M059J (cell line): ENCODE measurements at regions not wholly inside any gene's neighbourhood (a gene's known extent, or its start where the extent isn't known, plus 50 kb on each side); places are given as distances from the start of the nearest gene placed in this dataset.
A peak's percentile ranks its signal among the peaks of the same experiment; 100 is the strongest.

ENCODE experiments used
- DNase-seq: peaks from one replicate; pipeline ENCODE4 v3.0.0-alpha.2; 2012; ENCODE audit warnings: low read depth

DNA sequence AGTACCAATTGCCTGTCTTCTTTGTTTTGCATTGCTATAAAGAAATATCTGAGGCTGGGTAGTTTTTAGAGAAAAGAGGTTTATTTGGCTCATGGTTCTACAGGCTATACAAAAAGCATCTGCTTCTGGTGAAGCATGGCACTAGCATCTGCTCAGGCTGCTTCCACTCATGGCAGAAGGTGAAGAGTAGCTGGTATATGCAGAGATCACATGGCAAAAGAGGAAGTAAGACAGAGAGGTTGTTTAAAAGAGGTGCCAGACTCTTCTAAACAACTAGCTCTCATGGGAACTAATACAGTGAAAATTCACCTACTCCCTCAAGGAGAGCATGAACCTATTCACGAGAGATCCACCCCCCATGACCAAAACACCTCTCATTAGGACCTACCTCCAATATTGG is 56.7 kb upstream of the GUCA2B start:
- no peak for DNase-seq

DNA sequence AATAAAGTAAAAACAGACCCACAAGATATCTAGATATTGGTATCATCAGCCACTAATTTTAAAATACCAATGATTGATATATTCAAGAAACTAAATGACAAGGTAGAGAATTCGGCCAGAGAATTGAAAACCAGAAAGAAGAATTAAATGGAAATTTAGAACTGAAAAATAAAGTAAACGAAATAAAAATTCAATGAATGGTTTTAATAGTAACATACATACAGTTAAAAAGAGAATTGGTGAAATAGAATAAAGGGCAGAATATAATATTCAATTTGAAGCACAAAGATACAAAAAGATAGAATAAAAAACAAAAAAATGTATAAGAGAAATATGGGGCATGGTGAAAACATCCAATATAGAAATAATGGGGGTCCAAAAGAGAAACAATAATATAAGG is 64.0 kb upstream of the GUCA2B start:
- DNase-seq = no peak

DNA sequence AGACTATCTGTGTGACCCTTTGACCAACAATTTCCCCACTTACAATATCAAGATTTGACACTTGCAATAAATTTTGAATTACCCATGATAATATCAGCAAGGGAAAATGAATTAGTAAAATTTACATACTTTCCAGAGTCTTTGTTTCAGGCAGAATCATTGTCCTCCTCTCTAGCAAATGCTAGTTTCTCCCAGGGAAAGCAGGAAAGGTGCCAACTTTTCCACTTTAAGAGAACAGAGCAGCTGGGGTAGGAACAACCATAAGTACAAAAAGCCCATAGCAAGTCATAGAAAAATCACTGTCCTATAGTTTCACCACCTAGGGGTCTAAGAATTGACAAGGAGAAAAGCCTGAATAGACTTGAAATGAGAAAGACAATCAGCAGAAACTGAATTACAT is 67.1 kb upstream of the GUCA2B start:
- DNase-seq = no peak

DNA sequence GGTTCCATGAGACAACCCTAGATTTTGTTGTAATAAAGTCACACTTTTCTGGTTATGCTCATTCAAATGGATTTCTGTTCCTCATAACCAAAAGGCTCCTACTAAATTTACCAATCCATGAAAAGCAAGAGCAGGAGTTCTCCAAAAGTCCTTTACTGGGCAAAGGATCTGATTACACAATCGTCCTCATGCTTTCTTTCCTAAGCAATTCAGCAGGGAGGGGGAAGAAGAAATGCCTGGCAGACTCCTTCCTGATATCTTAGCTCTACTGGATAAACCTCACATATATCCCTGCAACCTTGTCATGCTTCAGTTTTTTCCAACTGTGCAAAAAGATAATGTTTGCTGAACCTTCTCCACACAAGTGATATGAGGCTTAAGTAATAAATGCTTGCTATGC is 67.6 kb upstream of the GUCA2B start:
- peak; percentile 21 for DNase-seq

DNA sequence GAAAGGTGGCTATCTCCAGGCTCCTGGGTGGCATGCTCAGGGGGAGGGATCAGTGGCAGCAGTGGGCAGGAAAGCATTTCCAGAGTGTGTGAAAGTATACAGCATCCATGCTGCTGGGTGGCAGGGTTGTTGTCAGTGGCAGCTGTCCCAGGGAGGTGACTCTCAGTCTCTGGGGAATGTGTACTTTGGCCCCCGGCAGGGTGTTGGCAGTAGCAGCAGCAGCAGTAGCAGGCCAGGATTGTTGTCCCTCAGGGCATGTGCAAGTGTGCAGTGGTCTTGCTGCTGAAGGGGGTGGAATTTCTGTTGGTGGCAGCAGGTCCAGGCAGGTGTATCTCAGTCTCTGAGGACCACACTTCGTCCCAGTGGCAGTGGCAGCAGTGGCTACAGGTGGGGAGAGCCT is 71.7 kb upstream of the GUCA2B start:
- DNase-seq = peak; percentile 17

DNA sequence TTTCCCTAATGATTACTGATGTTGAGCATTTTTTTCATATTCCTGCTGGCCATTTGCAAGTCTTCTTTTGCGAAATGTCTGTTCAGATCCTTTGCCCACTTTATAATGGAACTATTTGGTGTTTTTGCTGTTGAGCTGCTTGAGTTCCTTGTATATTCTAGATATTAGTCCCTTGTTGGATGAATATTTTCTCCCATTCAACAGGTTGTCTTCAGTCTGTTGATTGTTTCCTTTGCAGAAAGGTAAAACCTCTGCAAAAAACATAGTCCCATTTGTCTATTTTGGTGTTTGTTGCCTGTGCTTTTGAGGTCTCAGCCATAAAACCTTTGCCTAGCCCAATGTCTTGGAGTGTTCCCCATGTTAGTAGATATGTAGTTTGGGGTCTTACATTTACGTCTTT is 78.0 kb upstream of the GUCA2B start:
- no peak for DNase-seq

DNA sequence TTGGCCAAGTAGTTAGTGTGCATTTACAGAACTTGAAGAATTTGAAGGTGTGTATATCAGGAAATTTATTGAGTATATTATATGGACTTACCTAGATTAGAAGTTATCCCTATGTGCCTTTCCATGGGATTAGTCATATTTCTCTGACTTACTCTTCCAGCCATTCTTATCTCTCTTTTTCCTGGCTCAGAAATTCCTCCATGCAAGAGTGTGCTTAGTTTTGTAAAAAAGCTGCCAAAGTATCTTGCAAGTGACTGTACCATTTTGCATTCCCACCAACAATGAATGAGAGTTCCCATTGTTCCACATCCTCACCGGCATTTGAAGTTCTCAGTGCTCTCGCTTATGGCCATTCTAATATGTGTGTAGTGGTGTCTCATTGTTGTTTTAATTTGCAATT is 82.2 kb upstream of the GUCA2B start:
- DNase-seq = no peak

DNA sequence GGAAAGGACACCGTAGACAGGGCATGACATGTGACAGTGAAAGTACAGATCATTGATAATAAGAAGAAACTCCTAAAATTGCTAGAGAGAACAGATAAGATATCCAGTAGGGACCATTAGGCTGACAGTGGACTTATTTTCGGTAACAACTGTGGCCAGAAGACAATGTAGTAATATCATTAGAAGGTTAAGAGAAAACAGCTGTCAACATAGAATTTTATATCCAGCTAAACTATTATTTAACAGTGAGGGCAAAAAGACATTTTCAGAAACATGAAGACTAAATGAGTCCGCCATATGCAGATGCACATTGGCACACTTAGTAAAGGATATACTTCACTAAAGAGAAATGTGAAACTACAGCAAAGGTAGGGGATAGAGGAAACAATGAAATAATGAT is 95.4 kb upstream of the GUCA2B start:
- DNase-seq = no peak

DNA sequence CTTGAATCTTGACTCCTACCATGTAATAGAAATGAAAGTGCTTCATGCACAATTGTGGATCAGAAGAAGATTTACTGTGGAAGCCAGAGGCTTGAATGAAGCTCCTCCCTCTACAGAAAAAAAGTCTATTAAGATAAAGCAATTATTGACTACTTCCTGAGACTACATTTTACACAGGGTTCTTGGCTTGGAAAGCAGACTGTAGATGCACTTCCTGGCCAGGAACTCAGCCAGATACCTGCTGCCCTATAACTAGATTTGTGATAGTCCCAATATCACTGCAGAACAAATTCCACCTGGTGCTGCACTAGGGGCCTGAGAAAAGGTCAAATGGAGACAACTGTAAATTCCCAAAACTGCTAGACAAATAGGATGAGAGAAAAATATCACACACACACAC is 96.8 kb upstream of the GUCA2B start:
- DNase-seq = no peak

DNA sequence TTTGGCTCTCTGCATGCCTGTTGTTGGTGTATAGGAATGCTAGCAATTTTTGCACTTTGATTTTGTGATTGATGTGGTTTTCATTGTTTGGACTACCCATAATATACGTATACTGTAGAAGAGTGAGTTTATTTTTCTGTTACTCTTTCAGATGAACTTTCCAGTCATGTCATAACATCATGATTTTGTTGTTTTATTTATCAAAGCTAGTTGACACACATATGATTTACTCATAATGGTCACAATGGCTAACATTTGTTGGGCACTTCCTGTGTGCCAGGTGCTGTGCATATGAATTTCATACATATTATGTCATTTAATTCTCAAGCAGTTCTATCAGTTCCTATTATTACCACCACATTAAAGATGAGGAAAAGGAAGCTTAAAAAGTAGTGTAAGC is 98.1 kb upstream of the GUCA2B start:
- DNase-seq = peak; percentile 40

DNA sequence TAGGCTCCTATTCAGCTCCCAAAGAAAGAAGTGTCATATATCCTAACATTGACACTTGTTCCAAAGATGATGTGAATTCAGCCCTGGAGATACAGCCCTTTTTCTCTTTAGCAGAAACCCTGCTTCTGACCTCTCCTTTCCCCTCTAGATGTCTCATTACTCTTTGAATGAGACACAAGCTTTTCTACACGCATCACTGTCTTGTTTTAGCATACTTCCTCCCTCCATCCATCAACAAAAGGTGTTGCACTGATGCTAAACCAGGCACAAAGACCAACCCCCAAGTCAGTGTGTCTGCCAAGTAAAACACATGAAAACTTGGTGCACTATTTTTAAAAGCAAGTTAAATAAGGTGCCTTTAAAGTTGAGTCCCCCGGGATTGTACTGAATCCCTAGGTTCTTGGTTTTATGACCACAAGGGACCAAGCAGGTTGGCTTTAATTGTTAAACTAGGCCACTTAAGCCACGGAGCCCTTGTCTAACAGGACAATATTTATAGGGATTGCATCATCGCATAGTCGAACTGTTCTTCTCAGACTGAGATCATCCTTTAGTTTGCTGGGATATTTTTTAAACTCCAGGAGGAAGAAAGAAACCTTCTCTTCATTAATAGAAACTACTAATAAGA is 101.0 kb upstream of the GUCA2B start:
- DNase-seq = peak; percentile 17

DNA sequence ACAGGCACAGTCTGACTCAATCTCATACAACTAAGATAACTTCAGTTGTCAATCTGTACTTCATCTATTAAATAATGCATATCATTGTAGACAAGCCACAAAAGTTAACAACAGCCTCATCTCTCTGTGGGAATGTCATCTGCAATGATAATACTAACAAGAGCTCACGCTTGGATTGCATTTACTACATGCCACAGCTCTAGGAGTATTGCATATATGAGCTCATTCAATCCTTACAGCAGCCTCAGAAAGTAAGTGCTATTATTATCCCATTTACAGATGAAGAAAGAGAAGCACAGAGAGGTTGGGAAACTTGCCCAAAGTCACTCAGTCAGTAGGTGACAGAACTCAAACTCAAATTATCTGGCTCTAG is 105.7 kb upstream of the GUCA2B start:
- no peak for DNase-seq

DNA sequence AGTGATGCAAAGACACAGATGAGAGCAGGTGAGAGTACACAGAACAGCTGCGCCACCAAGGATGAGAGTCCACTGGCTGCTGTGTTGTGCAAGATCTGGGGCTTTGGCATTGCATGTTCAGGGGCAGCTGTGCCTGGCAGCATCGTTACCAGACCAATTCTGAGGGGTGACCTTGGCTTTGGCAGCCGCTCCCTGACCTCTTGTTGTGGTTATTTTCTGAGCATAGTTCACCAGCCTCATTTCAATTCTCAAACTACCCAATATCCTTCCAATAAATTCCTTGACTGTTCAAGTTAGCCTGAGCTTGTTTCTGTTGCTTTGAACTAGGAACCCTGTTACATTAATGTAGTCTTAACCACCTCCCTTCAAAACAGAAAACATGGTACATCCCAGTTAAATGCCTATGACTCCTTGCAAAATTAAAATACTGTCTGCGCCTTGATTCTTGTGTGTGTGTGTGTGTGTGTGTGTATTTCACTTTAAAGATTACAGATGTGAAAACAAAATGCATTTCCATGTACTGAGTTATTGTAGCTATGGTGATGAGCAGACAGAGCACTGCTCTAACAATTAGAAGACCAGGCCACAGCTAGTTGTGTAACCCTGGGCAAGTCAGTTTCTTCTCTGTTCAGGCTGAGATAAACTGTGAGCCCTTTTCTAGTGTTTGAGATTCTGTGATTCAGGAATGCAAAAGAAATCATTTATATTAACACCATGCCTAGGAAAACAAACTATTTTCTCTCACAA is 106.3 kb upstream of the GUCA2B start:
- no peak for DNase-seq

DNA sequence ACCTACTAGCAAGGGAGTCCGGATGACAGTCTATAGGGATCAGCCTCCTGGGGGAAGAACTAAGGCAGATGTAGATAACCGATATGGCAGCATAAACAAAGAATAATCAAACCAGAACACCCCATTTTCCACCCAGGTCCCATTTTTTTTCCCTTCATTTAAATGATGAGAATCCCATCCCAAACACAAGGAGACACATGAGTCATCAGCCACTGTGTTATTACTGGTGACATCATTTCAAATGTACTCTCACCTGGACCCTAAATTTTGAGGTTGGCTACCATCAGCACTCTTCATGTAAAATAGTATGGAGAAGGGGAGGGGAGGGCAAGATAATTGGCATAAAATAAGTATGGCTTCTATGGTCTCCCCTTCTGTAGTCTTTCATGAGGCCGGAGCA is 108.9 kb upstream of the GUCA2B start:
- no peak for DNase-seq

DNA sequence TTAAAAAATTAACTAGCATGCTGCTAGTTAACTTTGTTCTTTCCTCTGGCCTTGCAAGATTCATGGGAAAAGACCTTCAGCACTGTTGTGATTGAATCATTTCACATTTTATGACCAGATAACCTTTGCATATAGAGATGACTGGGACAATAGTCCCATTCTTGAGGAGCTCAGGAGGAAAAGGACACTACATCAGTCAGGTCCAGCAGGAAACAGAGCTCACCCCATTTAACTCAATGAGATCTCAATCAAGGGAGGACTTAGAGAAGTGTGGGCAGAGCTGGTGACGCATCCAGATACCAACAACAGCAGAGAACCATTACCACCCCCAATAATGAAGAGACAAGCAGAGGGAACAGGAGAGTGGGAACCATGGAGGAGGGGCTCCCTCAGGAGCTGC is 109.4 kb upstream of the GUCA2B start:
- no peak for DNase-seq

DNA sequence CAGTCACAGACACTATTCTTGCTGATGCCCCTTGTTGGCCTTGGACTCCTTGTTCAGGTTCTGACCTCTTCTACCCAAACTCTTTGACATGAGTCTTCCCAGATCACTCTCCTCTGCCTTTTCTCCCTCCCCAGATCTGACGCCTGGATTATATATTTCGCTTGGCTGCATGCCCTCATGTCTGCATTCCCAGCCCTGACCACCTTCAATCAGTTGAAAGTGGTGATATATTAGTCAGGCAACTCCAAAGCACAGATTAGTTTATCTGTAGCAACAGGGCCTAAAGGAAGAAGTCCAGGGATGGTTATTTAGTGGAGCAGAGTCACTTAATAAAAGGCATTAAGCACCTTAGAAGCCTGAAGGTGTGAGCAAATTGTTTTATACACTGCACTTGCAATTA is 110.0 kb upstream of the GUCA2B start:
- DNase-seq = no peak

DNA sequence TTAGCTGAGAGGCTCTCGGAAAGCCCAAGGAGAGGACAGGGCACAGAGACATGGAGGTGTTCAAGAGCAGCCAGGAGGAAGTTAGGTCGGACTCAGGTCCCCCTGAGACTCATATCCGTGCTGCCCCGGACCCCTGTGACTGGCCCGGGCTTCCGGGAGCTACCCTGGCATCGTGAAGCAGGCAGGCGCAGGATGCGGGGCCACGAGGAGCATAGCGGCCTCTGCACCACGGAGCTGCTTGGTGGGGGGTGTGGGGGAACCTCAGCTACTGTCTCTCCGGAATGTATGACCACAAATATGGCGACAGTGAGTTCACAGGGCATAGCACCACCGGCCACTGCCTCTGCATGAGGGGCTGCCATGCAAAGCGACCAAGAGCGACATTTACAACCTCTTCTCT is 112.2 kb upstream of the GUCA2B start:
- no peak for DNase-seq

DNA sequence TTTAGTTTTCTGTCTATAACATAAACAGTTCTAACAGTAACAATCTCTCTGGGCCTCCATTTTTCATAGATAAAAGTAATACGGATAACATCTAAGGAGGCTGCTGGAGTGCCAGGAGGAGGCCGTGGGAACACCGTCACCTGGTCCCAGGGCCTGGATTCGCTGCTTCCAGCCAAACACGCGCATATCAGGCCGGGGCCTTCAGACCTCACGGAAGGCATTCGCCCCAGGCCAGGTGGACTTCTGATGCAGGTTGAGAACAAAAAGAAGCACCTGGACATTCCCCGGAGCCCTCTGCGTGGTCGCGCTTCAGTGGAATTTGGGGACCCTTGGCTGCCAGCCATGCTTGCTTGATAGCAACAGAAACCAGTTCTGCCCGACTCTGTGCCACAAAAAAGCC is 113.1 kb upstream of the GUCA2B start:
- no peak for DNase-seq

DNA sequence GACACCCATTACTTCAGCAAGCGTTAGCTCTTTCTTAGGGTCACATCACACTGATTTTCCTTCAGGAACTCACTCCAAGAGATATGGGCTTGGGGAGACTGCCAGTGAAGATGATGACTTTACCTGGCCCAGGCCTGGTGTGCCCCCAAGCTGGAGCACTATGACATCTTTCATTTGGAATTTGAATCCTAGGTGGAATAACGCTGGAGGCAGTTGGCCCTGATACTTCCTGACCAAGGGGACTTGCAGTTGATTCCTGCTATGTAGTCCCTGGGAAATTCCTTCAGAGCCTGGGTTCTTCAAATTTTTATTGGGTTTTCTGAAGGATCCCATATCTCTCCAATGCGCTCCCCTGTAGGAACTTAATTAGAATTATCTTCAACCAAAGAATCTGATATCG is 114.9 kb upstream of the GUCA2B start:
- peak; percentile 62 for DNase-seq

DNA sequence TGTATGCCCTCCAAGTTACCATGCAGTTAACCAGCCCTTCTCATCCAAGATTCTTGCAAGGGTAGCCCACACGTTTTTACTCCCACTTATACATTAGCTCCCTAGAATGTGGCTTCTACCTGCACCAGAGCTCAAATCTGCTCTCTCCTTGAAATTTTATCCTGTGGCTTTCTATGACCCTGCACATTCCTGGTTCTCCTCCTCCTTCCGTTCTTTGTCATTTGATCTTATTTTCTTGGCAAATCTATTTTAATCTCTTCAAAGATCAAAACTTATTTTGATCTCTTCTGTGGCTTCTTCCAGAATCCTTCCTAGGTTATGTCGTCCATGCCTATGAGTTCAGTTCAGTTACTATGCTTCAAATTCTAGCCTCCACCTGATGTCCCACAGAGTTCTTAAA is 115.6 kb upstream of the GUCA2B start:
- DNase-seq = peak; percentile 70

DNA sequence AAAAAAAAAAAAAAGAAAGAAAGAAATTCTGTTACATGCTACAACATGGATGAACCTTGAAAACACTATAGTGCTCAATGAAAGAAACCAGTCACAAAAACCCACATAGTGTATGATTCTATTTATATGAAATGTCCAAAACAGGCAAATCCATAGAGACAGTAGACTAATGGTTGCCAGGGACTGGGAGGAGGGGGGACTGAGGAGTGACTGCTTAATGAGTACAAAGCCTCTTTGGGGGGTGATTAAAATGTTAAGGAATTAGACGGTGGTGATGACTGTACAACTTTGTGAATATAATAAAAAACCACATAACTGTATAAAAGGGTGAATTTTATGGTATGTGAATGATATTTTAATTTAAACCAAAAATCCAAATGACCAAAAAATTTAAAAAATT is 116.0 kb upstream of the GUCA2B start:
- peak; percentile 56 for DNase-seq

DNA sequence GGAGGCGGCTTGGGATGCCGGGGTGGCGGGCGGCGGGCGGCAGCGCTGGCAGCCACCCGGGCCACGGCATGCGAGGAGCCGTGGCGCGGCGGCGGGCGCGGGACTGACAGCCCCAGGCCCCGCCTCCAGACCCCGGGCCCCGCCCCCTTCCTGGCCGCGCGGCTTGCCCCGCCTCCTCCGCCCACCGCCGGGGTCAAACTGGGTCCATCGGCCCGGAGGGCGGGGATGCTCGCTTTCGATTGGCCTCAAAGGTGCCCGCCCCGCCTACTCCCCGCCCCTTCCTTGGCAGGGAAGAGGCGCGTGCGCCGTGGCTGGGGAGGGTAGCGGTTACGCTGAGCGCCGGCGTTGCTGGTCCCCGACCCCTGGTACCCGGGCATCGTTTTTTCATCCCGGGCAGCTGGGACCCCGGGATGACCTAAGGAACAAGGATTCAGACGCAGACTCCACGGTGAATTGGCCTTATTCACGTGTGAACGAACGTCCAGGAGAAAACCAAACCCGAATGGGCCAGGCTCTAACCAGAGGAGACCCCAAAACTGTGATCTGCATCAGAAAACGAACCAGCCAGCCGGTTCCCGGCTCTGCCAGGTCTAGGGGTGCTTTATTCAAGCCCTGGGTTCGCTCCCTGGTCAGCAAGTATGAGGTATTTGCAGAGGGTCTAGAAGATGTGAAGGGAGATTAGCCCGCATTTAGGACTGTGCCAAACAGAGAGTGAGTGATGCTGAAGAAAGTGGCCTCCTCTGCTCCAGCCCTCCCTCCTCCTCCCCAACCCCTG is 117.2 kb upstream of the GUCA2B start:
- peak; percentile 90 for DNase-seq

DNA sequence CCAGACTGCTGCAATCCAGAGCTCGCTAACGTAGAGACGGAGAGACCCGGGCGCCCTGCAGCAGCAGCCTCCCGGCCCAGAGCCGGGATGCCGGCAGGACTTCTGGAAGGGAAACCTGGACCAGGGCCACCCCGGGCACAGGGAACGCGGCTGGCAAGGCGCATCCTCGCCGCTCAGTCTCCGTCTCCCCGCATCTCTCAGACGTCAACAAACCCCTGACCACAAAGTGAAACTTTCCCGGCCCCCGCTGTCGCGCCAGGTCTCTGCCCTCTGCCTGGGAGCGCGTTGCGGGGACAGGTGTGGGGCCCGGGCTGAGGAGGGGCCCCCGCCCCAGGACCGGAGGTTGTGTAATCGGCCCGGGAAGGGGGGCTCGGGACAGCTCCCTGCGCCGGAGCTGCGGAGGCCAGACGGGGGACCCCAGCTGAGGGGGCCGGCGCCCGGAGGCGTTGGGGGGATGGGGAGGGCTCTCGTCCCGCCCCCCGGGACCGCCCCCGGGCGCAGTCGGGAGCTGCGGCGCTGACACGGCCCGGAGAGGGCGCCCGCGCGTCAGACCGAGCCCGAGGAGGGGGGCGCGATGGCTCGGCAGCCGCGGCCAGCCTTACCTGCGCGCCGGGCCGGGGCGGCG is 116.6 kb upstream of the HIVEP3 start:
- peak; percentile 72 for DNase-seq
